ENCODE measurements at regions not wholly inside any gene's neighbourhood (a gene's known extent, or its start where the extent isn't known, plus 50 kb on each side); places are given as distances from the start of the nearest gene placed in this dataset.

DNA sequence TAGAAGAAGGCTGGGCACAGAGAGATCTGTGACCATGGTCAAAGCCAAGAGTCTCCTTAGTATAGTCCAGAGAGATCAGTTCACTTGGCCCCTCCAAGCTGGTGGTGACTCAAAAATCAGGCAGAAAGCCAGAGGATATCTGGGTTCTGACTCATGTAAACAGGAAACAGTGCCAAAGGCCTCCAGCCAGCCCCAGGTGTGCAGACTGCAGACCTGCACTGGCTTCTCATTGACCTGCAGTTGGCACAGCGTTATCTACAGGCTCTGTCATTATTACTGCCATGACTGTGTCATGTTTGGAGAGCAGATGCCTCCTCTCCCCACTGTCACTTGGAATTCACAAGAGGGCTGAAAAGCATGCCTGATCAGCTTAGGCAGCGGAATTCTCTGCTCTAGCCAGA is 295.7 kb upstream of the PRKD1 start:
- TF ChIP-seq SUZ12 (IDR thresholded peaks at IDR 0.05; ENCODE audit: extremely low read depth, insufficient read depth, insufficient read length) (no peak), YY1 (IDR thresholded peaks at IDR 0.05; ENCODE audit: insufficient read depth, insufficient read length) (no peak)

Data from NT2/D1 (cell line).